HTR-8/SVneo (cell line): ENCODE measurements at regions not wholly inside any gene's neighbourhood (a gene's known extent, or its start where the extent isn't known, plus 50 kb on each side); places are given as distances from the start of the nearest gene placed in this dataset.
"Not testable (repeated sequence)": the region's sequence is repeated elsewhere in the genome, so short reads cannot be mapped to it uniquely, and the experiment has no call there.

Experiments
- DNase-seq: peaks from one replicate; pipeline ENCODE4 v3.0.0; 2011; ENCODE audit warnings: low spot score, mixed read lengths; ENCODE audit not compliant: insufficient read length
- FAIRE-seq: peaks from 2 replicates; lab custom pipeline; 2011; peaks lifted over from hg19 to GRCh38; lab: Jason Lieb, UNC

- no peak for FAIRE-seq
- DNase-seq: no peak
Observed at GRCh38 chr2:149715894-149716293, 128.3 kb upstream of the MMADHC start.

GRCh38 chr2:149715005-149715592 lies 127.5 kb upstream of the MMADHC start:
- DNase-seq: peak; percentile 18

GRCh38 chr2:149709496-149710263 lies 122.1 kb upstream of the MMADHC start:
- FAIRE-seq: no peak

More at GRCh38 chr2:149715005-149715592, 127.5 kb upstream of the MMADHC start:
- no peak for FAIRE-seq

GRCh38 chr2:149703281-149703680 lies 115.7 kb upstream of the MMADHC start:
- DNase-seq: no peak
- no peak for FAIRE-seq

More at GRCh38 chr2:149709496-149710263, 122.1 kb upstream of the MMADHC start:
- no peak for DNase-seq

GRCh38 chr2:149702571-149702970 lies 115.0 kb upstream of the MMADHC start:
- DNase-seq (no peak), FAIRE-seq (no peak)

GRCh38 chr2:149701241-149701640 lies 113.7 kb upstream of the MMADHC start:
- DNase-seq (no peak), FAIRE-seq (no peak)

- DNase-seq (no peak), FAIRE-seq (no peak)
Observed at GRCh38 chr2:149692961-149693396, 105.4 kb upstream of the MMADHC start.

GRCh38 chr2:149690825-149691224 lies 103.2 kb upstream of the MMADHC start:
- FAIRE-seq (no peak), DNase-seq (no peak)

- FAIRE-seq: no peak
- DNase-seq: no peak
Observed at GRCh38 chr2:149687052-149687427, 99.5 kb upstream of the MMADHC start.

GRCh38 chr2:149686136-149687051 lies 98.8 kb upstream of the MMADHC start:
- FAIRE-seq: no peak

GRCh38 chr2:149685401-149685800 lies 97.8 kb upstream of the MMADHC start:
- FAIRE-seq, DNase-seq: not testable (repeated sequence)

More at GRCh38 chr2:149686136-149687051, 98.8 kb upstream of the MMADHC start:
- DNase-seq: no peak

GRCh38 chr2:149679286-149679685 lies 91.7 kb upstream of the MMADHC start:
- FAIRE-seq: no peak
- DNase-seq: no peak

- no peak for FAIRE-seq
- DNase-seq: no peak
Observed at GRCh38 chr2:149677416-149677815, 89.8 kb upstream of the MMADHC start.

GRCh38 chr2:149670086-149670485 lies 82.5 kb upstream of the MMADHC start:
- no peak for DNase-seq
- FAIRE-seq: no peak

- FAIRE-seq: no peak
Observed at GRCh38 chr2:149666809-149667320, 79.3 kb upstream of the MMADHC start.

GRCh38 chr2:149664896-149665295 lies 77.3 kb upstream of the MMADHC start:
- no peak for FAIRE-seq
- no peak for DNase-seq

More at GRCh38 chr2:149666809-149667320, 79.3 kb upstream of the MMADHC start:
- DNase-seq: no peak

GRCh38 chr2:149662556-149662955 lies 75.0 kb upstream of the MMADHC start:
- no peak for DNase-seq
- FAIRE-seq: no peak

GRCh38 chr2:149661844-149662243 lies 74.3 kb upstream of the MMADHC start:
- no peak for FAIRE-seq
- DNase-seq: no peak

GRCh38 chr2:149658553-149658952 lies 71.0 kb upstream of the MMADHC start:
- FAIRE-seq: no peak
- no peak for DNase-seq

GRCh38 chr2:149657401-149658040 lies 69.9 kb upstream of the MMADHC start:
- FAIRE-seq: no peak
- no peak for DNase-seq
